ENCODE measurements at regions not wholly inside any gene's neighbourhood (a gene's known extent, or its start where the extent isn't known, plus 50 kb on each side); places are given as distances from the start of the nearest gene placed in this dataset.

GRCh38 chr1:98054786-98055185, 134.0 kb upstream of the DPYD start:
- no peak for FAIRE-seq

GRCh38 chr1:98054367-98054701, 133.5 kb upstream of the DPYD start:
- no peak for FAIRE-seq

- FAIRE-seq, result no peak
Measured at GRCh38 chr1:98053471-98054366, 132.9 kb upstream of the DPYD start.

- FAIRE-seq, result peak; percentile 78
Measured at GRCh38 chr1:98051065-98051675, 130.3 kb upstream of the DPYD start.

DNA sequence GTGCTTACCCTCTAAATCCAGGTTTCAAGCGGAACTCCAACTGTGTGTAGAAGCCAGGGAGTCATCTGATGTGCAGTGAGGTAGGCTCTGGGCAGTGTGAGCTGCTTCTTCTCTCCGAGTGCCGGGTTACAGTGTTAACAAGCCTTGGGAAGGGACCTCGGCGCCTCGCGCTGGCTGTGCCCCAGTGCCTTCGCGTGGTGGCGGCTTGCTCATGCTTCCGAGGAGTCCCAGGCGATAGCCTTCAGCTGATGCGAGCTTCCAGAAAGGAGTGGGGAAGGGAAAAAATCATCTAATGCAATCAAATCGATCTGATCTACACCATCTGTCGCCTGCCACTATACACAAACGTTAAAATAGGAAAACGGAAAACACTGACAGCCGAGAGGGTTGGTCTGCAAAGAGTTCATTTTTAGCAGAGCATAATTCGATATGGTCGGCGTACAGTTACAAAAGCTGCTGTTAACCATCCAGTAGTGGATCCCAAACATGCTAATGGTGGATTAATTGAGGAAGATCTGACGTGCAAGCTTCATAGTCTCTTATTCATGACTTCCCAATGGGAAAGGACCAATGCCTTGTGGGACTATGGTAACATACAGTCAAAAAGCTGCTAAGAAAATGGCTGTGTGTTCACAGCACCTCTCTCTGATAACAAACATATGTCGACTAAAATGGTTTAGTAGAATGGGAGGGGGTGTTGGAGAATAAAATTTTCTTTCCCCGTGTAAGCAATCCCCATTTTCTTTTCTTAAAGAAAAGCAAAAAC, 128.7 kb upstream of the DPYD start:
- FAIRE-seq, result no peak

DNA sequence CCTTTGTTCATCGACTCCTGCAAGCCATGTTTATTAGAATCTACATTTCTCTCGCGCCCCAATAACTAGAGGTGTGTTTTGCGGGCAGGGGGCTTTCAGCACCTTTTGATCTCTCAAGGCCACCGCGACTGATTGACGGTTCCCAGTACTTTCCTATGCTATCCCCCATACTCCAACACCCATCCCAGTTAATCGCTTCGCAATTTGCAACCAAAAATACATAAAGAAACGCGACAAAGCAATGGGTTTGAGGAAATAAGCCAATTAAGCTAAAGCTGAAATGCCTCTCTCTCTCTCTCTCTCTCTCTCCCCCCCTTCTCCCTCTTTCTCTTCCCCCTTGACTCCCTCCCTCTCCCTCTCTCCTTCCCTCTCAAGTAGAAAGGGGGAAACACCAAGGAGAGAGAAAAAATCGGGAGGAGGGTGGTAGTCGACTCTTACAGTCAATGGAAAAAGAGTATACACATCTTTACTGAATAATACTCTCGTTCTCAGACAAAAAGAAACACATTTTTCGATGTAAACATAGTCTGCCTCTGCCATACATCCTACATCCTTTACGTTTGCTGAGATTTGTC, 128.0 kb upstream of the DPYD start:
- no peak for FAIRE-seq

GRCh38 chr1:98048244-98048643, 127.4 kb upstream of the DPYD start:
- no peak for FAIRE-seq

DNA sequence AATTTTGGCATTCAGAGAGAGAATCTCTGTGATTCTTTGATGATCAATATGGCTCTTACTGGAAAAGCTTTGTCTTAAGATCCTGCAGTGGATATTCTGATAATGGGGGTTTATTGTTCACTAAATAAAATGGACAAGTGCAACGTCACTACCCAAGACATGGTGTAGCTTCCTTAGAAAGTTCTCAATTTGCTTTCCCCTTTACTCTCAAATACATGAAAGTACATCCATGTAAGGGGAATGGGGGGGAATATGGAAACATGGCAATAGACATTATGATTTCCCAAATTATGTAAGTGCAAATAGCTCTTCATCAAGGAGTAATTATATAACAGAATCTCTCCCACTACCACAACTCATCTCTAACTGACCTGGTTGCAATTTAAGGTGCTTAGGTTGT, 126.3 kb upstream of the DPYD start:
- FAIRE-seq, result no peak

GRCh38 chr1:98045767-98046641, 125.2 kb upstream of the DPYD start:
- FAIRE-seq, result no peak

- FAIRE-seq, result no peak
Measured at GRCh38 chr1:98045211-98045766, 124.5 kb upstream of the DPYD start.

DNA sequence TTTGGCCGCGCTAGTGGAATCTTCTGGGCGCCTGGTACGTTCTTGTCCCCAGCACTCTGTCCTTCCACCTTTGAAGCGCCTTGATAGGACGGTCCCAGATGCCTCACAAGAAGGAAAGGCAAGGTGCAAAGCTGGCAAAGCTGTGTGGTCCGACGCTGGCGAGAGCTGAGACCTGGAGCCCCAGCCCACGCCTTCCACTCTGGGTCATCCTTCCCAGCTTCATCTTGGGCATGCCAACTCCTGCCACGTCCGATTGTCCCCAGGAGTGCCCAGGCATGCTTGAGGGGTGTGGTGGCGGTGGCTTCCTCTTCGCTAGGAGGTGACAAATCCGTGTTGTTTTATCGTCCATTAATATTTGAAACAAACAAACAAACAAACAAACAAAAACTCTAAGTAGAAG, 123.9 kb upstream of the DPYD start:
- no peak for FAIRE-seq

DNA sequence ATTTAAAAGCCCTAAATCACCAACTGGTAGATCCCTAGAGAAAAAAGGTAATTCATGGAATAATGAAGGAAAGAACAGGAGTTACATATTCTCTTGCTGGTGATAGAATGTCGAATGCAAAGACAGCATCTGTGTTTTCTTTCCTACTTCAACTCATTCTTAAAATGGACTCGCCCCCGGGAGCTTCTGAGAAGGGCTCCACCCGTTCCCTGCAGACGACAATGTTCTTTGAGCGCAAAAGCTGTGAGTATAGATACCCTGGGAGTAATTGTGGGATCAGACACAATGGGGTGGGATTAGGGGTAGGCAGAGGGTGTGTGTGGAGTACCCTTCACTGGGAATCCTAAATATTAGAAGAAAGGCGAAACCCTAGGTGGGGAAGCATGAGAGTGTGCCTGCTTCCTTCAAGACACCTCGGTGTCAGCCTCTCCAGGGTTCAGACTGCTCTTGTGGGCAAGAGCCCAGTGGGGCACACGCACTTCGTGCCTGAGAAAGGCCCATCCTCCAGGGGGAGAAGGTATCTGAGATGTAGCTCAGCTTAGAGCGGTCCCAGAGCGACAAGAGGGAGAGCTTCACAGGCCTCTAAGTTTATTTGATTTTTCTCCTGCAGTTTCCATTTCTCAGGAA, 123.3 kb upstream of the DPYD start:
- no peak for FAIRE-seq

DNA sequence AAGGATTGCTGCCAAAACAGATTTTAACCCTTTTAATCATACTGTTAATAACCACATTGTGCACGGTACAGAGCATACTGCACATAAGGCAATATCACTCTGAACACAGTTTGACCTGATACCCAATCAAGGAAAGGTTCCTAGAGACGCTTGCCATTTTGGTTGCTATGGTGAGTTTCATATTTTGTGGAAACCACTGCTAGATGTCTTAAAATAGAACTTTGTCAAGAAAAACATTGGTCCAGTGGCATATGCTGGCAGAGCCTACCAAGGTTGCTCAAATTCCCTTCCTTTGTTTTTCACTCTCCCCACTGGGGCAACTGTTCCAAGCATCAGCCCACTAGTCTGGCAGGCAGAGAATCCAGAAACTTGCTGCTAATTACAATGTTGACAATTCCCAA, 114.8 kb upstream of the DPYD start:
- FAIRE-seq, result no peak

GRCh38 chr1:98034505-98034904, 113.7 kb upstream of the DPYD start:
- FAIRE-seq, result no peak

DNA sequence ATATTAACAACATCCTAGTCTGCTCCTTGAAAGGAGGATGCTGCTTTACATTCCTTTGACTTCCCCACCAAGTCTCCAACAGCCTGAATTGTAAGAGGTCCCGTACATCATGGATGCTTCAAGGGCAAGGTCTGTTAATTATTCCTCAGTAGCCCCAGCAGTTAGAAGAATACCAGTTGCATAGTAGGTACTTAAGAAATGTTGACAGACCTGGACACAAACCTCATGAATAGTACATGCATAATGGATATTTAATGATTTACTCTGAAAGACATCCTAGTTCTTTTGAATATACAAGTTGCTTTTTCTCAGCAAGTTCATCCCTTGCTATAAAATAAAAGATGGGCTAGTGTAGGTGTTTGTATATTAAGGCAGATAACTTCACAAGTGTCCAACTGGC, 112.1 kb upstream of the DPYD start:
- FAIRE-seq, result no peak

DNA sequence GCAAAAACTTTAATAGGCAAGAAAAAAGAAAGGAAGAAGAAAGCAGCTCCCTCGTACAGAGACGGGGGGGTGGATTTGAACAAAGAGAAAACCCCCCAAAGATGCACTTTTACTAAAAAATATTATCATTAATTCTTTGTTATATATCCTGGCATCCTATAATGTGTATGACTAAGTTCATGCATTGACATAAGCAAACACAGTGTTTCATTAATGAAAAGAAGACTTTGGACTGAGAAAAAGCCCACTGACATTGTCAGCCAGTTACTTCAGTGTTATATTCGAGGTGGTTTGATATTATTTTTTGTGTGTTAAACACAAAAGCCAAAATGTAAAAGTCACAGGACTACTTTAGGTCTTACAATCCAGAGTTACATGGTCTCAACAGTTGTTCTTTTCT, 110.1 kb upstream of the DPYD start:
- no peak for FAIRE-seq

DNA sequence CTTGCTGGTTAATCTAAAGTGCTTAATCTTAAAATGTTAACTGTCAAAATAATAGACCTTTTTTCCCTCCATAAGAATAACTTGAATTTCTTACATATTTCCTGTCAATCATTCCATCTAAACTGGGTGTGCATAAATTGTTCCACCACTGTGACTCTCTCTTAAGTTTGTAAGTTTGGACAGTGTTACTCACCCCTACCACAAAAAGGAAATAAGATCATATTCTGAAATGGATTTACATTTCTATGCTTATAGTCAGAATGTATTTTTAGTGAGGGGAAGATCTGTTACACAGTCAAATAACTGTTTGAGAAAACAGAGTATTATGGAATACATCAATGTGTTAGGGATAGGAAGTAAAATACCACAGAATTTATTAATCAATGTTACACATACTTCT, 109.6 kb upstream of the DPYD start:
- FAIRE-seq, result no peak

- no peak for FAIRE-seq
Measured at GRCh38 chr1:98028800-98029199, 108.0 kb upstream of the DPYD start.

- no peak for FAIRE-seq
Measured at GRCh38 chr1:98027103-98027705, 106.4 kb upstream of the DPYD start.

GRCh38 chr1:98025858-98026257, 105.0 kb upstream of the DPYD start:
- no peak for FAIRE-seq

GRCh38 chr1:98021126-98021525, 100.3 kb upstream of the DPYD start:
- no peak for FAIRE-seq

All from islet of Langerhans (tissue), 1 donor.